Smooth muscle cell (in vitro differentiated cells): ENCODE measurements at regions not wholly inside any gene's neighbourhood (a gene's known extent, or its start where the extent isn't known, plus 50 kb on each side); places are given as distances from the start of the nearest gene placed in this dataset.

Experiments
- DNase-seq: peaks from one replicate; lab custom pipeline; 2025; ENCODE audit not compliant: unreplicated experiment; lab: John Stamatoyannopoulos, UW
- H2AFZ ChIP-seq: fragments of 200-600 bp; sonication (generic); 2 replicates; pipeline ENCODE4 v1.6.0; 2016; ENCODE audit warnings: antibody characterized with exemption, low read depth, mild to moderate bottlenecking
- H3F3A ChIP-seq: fragments of 200-600 bp; sonication (generic); 2 replicates; pipeline ENCODE4 v1.6.0; 2017; ENCODE audit warnings: antibody characterized with exemption, low read depth
- H3K27ac ChIP-seq: fragments of 200-600 bp; sonication (generic); 2 replicates; pipeline ENCODE4 v1.5.1; 2016; ENCODE audit warnings: low read depth, mild to moderate bottlenecking
- H3K27me3 ChIP-seq: fragments of 200-600 bp; sonication (generic); 2 replicates; pipeline ENCODE4 v1.6.1; 2016; ENCODE audit warnings: low read depth, mild to moderate bottlenecking
- H3K36me3 ChIP-seq: fragments of 200-600 bp; sonication (generic); 2 replicates; pipeline ENCODE4 v1.5.1; 2016; ENCODE audit warnings: low read depth
- H3K4me1 ChIP-seq: fragments of 200-600 bp; sonication (generic); 2 replicates; pipeline ENCODE4 v1.5.1; 2016; ENCODE audit warnings: low read depth
- H3K4me2 ChIP-seq: fragments of 200-600 bp; sonication (generic); 2 replicates; pipeline ENCODE4 v1.6.0; 2016; ENCODE audit warnings: mild to moderate bottlenecking
- H3K4me3 ChIP-seq: fragments of 200-600 bp; sonication (generic); 2 replicates; pipeline ENCODE4 v1.5.1; 2016; ENCODE audit warnings: mild to moderate bottlenecking
- H3K79me2 ChIP-seq: fragments of 200-600 bp; sonication (generic); 2 replicates; pipeline ENCODE4 v1.6.0; 2016; ENCODE audit warnings: low read depth, mild to moderate bottlenecking
- H3K9ac ChIP-seq: fragments of 200-600 bp; sonication (generic); 2 replicates; pipeline ENCODE4 v1.6.0; 2016; ENCODE audit warnings: low read depth
- H3K9me3 ChIP-seq: fragments of 200-600 bp; sonication (generic); replicated peaks from 2 replicates; pipeline ENCODE4 v1.5.1; 2016; ENCODE audit warnings: low read depth
- H4K20me1 ChIP-seq: fragments of 200-600 bp; sonication (generic); 2 replicates; pipeline ENCODE4 v1.6.0; 2016; ENCODE audit warnings: low read depth
- WGBS: methylation state at CpG from one replicate; pipeline ENCODE4 v1.1.7; 2016; ENCODE audit warnings: low lambda C conversion rate; 5-methylcytosine and 5-hydroxymethylcytosine counted together
- TF ChIP-seq, protein P1 (sequence below): fragments of 200-600 bp; sonication (generic); IDR thresholded peaks from 2 replicates; pipeline ENCODE4 v1.5.1; 2017; ENCODE audit warnings: borderline replicate concordance, mild to moderate bottlenecking, antibody characterized with exemption; ENCODE audit not compliant: insufficient read depth, poor library complexity, severe bottlenecking

DNA sequence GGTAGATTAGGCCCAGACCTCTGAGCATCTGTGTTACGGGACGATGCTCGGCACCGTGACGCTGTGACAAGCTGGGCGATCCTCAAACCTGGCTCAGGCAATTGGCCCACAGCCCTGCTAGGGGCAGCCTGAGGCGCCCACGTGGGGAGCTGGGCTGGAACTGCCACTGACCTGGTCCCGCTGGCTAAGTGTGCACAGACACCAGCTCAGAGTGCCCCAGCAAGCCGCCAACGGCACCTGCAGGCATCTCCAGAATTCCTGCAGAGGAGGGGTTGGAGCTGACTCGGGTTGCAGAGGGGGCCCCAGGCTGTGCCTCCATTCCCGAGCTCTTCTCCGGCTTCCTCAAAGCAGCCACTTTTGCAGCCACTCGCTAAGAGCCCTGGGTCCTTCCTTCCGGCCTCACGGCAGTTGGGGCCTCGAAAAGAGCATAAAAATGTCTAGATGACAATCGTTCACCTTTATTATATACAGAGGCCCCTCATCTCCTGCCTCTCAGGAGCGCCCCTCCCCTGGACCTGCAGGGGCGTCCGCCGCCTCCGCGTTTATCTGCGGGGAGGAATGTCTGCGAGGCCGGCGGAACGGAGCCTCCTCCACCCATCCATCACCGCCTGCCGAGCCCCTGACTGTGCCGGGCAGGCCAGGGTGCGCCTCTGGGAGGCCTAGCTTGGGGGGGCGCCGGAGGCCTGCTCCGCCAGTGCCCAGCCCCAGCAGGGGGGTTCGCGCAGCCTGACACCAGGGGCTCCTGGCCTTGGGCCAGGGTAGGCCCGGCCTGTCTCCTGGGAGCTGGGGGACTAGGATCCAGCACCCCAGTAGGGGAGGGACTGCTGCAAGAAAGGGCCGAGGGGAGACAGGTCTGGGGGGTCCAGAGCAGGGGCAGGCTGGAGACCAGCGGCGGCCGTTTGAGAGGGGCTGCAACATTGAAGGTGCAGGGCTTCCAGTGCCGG lies 144.9 kb downstream of the BARX1 start:
- Histone ChIP-seq H3F3A (no peaks in the 10 kb centered on the region), H3K27me3 (peaks cover 8% of the 10 kb centered on the region), H3K9ac (no peak overlapping the region), H3K9me3 (no peaks in the 10 kb centered on the region), H3K4me2 (no peak overlapping the region), H3K79me2 (no peaks in the 10 kb centered on the region), H4K20me1 (no peaks in the 10 kb centered on the region), H3K36me3 (no peaks in the 10 kb centered on the region), H3K4me1 (peaks cover 18% of the 10 kb centered on the region), H3K4me3 (no peak overlapping the region), H2AFZ (no peak overlapping the region), H3K27ac (no peak overlapping the region)
- TF ChIP-seq, protein P1, sequence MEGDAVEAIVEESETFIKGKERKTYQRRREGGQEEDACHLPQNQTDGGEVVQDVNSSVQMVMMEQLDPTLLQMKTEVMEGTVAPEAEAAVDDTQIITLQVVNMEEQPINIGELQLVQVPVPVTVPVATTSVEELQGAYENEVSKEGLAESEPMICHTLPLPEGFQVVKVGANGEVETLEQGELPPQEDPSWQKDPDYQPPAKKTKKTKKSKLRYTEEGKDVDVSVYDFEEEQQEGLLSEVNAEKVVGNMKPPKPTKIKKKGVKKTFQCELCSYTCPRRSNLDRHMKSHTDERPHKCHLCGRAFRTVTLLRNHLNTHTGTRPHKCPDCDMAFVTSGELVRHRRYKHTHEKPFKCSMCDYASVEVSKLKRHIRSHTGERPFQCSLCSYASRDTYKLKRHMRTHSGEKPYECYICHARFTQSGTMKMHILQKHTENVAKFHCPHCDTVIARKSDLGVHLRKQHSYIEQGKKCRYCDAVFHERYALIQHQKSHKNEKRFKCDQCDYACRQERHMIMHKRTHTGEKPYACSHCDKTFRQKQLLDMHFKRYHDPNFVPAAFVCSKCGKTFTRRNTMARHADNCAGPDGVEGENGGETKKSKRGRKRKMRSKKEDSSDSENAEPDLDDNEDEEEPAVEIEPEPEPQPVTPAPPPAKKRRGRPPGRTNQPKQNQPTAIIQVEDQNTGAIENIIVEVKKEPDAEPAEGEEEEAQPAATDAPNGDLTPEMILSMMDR = no peak
- WGBS = 77% methylated on average over 45 of the region's 45 CpGs
- no peak for DNase-seq

GRCh38 chr9:93809204-93809940 lies 145.8 kb downstream of the BARX1 start:
- H3K9ac ChIP-seq = no peak overlapping the region
- H3K27ac ChIP-seq = no peak overlapping the region
- no peaks in the 10 kb centered on the region for H3K9me3 ChIP-seq
- H3F3A ChIP-seq = no peaks in the 10 kb centered on the region
- no peaks in the 10 kb centered on the region for H4K20me1 ChIP-seq
- peaks cover 8% of the 10 kb centered on the region for H3K27me3 ChIP-seq
- H3K4me3 ChIP-seq = no peak overlapping the region
- no peaks in the 10 kb centered on the region for H3K79me2 ChIP-seq
- H2AFZ ChIP-seq = no peak overlapping the region
- WGBS = 94% methylated on average over 12 of the region's 12 CpGs
- TF ChIP-seq, protein P1 = no peak
- DNase-seq = no peak
- H3K4me2 ChIP-seq = no peak overlapping the region
- H3K36me3 ChIP-seq = no peaks in the 10 kb centered on the region
- peaks cover 13% of the 10 kb centered on the region for H3K4me1 ChIP-seq

DNA sequence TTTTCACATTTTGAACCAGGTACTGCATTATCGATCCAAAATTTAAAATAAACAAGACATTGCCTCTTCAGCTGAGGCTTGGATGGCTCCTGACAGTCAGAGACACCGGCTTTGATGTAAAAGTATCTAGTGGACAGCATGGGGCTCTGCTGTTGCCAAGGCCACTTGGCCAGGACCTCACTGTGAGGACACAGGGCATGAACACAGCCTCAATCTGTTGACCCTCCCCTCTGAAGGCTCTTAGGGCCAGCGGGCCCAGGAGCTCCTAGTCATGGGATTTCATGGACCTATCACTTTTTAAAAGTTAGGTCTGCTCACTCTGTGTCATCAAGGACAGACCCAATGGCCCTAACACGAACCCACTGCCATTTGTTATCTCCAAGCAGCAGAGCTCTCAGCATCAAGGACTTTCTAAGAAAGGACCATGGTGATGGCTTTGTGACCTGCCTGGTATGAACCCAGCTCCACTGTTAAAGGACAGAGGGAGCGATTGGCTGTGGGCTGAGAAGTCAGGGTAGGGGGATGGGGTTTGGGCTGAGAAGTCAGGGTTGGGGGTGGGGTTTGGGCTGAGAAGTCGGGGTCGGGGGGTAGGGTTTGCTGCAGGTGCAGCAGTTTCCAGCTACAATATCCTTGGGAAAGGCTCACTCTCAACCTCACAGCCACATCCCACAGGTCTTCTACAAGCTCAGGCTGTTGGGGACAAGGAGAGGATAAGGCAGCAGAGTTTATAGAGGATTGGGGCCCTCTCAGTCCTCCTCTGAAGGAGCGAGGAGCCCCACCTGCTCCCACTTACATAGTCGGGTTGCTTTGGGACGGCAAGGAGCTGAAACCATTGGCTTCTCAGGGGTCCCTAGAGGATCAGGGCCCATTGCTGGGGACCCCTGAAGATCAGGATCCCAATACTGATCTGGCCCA lies 146.8 kb downstream of the BARX1 start:
- TF ChIP-seq, protein P1 = no peak
- peaks cover 8% of the 10 kb centered on the region for H3K27me3 ChIP-seq
- no peak overlapping the region for H2AFZ ChIP-seq
- H3K4me1 ChIP-seq = peaks cover 3% of the 10 kb centered on the region
- no peaks in the 10 kb centered on the region for H3F3A ChIP-seq
- H3K36me3 ChIP-seq = no peaks in the 10 kb centered on the region
- no peak overlapping the region for H3K4me2 ChIP-seq
- H3K9me3 ChIP-seq = no peaks in the 10 kb centered on the region
- DNase-seq = no peak
- H3K9ac ChIP-seq = no peak overlapping the region
- WGBS = 84% methylated on average over 8 of the region's 10 CpGs
- H3K79me2 ChIP-seq = no peaks in the 10 kb centered on the region
- H3K27ac ChIP-seq = no peak overlapping the region
- H3K4me3 ChIP-seq = no peak overlapping the region
- no peaks in the 10 kb centered on the region for H4K20me1 ChIP-seq
